ENCODE measurements at regions not wholly inside any gene's neighbourhood (a gene's known extent, or its start where the extent isn't known, plus 50 kb on each side); places are given as distances from the start of the nearest gene placed in this dataset.

GRCh38 chr1:164263540-164263939 is 295.4 kb upstream of the PBX1 start:
- peaks cover 2 to 4% (median 3%) of the 10 kb centered on the region in 3 donors for H3K9me3 Mint-ChIP-seq
- no peak overlapping the region for H3K4me3 Mint-ChIP-seq
- no peaks in the 10 kb centered on the region for H3K36me3 Mint-ChIP-seq
- no peaks in the 10 kb centered on the region for H3K4me1 Mint-ChIP-seq
- no peaks in the 10 kb centered on the region for H3K27me3 Mint-ChIP-seq
- H3K27ac Mint-ChIP-seq, result no peak overlapping the region

DNA sequence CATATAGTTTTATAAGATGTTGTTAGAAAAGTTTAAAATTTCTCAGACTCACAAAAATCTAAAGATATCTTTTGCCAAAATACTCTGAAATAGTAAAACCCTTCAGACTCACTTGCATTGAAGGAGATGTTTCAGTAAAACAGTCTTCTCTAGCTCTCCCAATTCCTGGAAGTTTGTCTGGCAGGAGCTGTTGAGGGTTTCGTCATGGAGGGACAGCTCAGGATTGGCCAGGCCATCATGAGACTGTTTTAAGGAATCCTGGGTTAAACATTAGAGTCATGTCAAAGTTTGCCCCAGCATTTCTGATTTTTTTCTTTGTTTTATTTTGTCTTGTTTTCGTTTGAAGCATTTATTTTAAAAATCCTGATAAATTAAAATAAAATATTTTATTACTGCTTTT is 293.8 kb upstream of the PBX1 start:
- H3K27ac Mint-ChIP-seq, result no peak overlapping the region
- no peak overlapping the region for H3K4me3 Mint-ChIP-seq
- peaks cover 0 to 4% (median 3%) of the 10 kb centered on the region in 3 donors for H3K9me3 Mint-ChIP-seq
- H3K4me1 Mint-ChIP-seq, result no peaks in the 10 kb centered on the region
- H3K36me3 Mint-ChIP-seq, result no peaks in the 10 kb centered on the region
- H3K27me3 Mint-ChIP-seq, result no peaks in the 10 kb centered on the region

DNA sequence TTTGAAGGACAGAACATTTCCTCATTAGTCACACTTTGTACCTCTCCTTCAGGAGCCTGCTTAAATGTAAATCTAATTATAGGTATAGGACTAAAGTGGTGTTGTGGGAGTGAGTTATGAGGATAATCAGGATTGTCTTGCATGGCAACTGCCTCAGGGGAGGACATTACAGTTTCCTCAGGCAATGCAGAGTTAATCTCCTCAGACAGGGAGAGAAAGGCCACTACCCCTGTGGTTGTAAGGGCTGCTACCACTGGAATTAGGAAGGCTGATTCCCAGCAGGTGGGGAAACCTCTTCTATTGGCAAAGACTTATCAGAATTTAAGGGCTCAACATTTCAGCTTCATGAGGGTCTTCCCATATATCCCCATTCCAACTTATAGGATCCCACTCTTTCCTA is 286.8 kb upstream of the PBX1 start:
- no peaks in the 10 kb centered on the region for H3K27me3 Mint-ChIP-seq
- H3K4me3 Mint-ChIP-seq, result no peak overlapping the region
- H3K4me1 Mint-ChIP-seq, result no peaks in the 10 kb centered on the region
- no peak overlapping the region for H3K27ac Mint-ChIP-seq
- H3K9me3 Mint-ChIP-seq, result peaks cover 0 to 4% (median 4%) of the 10 kb centered on the region in 3 donors
- H3K36me3 Mint-ChIP-seq, result no peaks in the 10 kb centered on the region

DNA sequence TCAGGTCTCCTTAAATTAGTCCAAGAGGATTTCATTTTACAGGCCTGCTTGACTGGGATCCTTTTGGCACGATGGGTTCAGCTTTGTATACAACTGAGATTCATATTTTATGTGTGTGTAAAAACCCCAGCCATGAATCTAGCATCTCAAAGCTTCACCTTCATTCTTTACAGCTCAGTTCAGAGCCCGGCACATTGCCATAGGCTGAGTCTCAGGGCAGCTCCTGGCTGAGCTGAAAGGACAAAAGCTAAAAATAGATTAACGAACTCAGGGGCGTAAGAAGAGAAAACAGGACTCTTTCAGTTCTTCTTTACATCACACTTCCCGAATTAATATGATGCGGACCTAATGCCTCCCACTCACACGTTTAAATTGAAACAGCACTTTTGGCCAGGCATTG is 262.8 kb upstream of the PBX1 start:
- Mint-ChIP-seq H3K27ac (no peak overlapping the region), H3K27me3 (no peaks in the 10 kb centered on the region), H3K36me3 (no peaks in the 10 kb centered on the region), H3K9me3 (peaks cover 7 to 8% (median 7%) of the 10 kb centered on the region in 3 donors), H3K4me1 (no peaks in the 10 kb centered on the region), H3K4me3 (no peak overlapping the region)

DNA sequence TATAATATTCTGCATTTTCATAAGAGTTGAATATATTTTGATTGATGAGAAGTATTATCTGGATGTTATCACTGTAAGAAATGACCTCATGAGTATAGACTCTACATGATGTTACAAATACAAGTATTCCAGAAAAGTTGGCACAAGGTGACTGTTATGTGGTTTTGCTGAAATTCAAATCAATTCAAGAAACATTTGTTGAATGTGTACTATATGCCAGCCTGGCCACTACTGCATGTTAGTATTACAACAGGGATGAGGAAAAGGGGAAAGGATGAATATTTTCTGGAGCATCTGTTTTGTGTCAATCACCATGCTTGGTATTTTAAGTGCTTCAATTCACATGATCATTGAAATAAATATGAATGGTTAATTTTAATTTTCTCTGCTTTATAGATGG is 250.9 kb upstream of the PBX1 start:
- no peaks in the 10 kb centered on the region for H3K4me1 Mint-ChIP-seq
- peaks cover 0 to 2% (median 1%) of the 10 kb centered on the region in 3 donors for H3K9me3 Mint-ChIP-seq
- H3K4me3 Mint-ChIP-seq, result no peak overlapping the region
- no peaks in the 10 kb centered on the region for H3K36me3 Mint-ChIP-seq
- H3K27ac Mint-ChIP-seq, result no peak overlapping the region
- H3K27me3 Mint-ChIP-seq, result no peaks in the 10 kb centered on the region

- H3K9me3 Mint-ChIP-seq, result peaks cover 0 to 6% (median 1%) of the 10 kb centered on the region in 3 donors
- H3K27me3 Mint-ChIP-seq, result no peaks in the 10 kb centered on the region
- H3K36me3 Mint-ChIP-seq, result no peaks in the 10 kb centered on the region
- H3K4me1 Mint-ChIP-seq, result no peaks in the 10 kb centered on the region
- H3K4me3 Mint-ChIP-seq, result no peak overlapping the region
- no peak overlapping the region for H3K27ac Mint-ChIP-seq
Observed at GRCh38 chr1:164310166-164310565, 248.8 kb upstream of the PBX1 start.

GRCh38 chr1:164311377-164311776 is 247.6 kb upstream of the PBX1 start:
- Mint-ChIP-seq H3K27ac (no peak overlapping the region), H3K36me3 (no peaks in the 10 kb centered on the region), H3K4me3 (no peak overlapping the region), H3K4me1 (no peaks in the 10 kb centered on the region), H3K9me3 (peaks cover 0 to 6% (median 1%) of the 10 kb centered on the region in 3 donors), H3K27me3 (no peaks in the 10 kb centered on the region)

DNA sequence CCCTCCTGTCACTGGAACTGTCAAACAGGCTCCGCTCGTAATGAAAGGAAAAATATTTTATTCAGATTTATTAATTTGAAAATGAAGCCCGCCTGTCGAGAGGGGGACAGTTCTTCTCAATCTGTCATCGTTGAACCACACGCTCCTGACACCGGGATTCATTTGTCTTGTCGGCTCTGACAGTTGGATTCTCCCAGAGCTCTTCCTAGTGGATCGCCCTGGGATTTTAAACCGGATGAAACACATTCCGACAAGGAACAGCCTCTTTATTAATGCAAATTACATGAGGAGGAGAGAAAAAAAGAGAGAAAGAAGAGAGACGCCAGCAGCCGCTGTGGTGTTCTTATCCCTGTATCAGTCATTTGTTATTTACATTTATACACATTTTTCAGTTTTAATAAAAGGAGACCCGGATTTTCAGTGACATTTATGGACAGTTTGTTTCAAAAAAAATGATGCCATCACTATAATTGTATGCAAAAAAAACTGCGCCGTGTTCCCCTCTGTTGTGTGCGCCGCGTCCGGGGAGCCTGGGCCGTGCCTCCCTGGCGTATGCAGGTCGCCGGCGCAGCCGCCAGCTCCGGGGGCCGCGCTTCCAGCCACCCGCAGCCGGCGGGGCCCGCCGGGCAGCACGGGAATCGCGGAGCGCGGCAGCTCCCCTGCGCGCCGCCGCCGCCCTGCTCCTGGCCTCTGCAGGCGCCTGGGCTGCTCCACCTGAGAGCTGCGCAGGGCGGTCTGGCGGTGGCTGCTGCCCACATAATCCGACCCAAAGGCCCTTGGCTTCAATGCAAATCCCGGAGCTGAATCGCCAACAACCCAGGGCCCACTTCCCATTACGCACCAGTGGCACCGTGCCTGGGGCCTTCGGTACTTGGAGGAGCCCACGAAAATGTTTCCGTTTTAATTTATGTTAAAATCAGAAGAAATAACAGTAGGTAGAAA is 237.9 kb upstream of the PBX1 start:
- no peaks in the 10 kb centered on the region for H3K36me3 Mint-ChIP-seq
- H3K27me3 Mint-ChIP-seq, result peaks cover 1% of the 10 kb centered on the region
- no peak overlapping the region for H3K4me3 Mint-ChIP-seq
- peaks cover 0 to 2% (median 0%) of the 10 kb centered on the region in 3 donors for H3K9me3 Mint-ChIP-seq
- H3K4me1 Mint-ChIP-seq, result no peaks in the 10 kb centered on the region
- no peak overlapping the region for H3K27ac Mint-ChIP-seq

DNA sequence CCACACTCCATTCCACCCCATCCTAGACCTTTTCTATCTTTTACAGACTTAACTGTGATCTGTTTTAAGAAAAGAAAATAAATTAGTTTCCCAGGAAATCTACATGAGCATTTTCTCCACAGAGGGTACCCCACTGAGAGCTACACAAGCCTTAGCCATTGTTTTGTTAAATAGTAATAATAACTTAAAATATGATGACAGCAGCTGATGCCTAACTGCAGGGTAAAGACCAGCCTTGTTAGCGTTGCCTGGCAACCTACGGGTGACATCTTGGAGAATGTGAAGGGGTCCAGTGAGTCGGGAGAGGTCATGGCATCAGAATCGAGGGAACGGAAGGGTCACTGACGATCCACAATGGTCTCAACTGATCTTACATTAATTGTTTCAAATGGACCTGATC is 233.2 kb upstream of the PBX1 start:
- Mint-ChIP-seq H3K27me3 (no peaks in the 10 kb centered on the region), H3K9me3 (peaks cover 0 to 19% (median 7%) of the 10 kb centered on the region in 3 donors), H3K27ac (no peak overlapping the region), H3K4me3 (no peak overlapping the region), H3K4me1 (no peaks in the 10 kb centered on the region), H3K36me3 (peaks cover 4% of the 10 kb centered on the region)

DNA sequence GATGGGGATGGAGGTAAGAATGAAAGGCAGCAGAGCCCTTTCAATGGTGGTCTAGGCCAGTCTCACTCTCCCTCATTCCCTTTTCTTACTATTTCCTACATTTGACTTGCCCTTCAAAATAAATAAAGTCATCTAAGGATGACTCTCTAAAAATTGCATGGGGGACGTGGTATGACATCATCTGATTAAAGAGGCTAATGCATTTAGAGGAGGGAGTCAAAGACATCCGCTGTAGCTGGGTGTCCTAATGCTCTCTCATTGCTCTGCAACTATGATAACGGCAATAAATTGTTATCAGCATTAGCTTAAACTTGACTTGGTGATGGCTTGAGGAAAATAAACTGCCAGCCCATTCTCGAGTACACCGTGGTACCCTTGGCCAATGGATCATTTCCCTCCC is 225.6 kb upstream of the PBX1 start:
- Mint-ChIP-seq H3K27me3 (no peaks in the 10 kb centered on the region), H3K27ac (no peak overlapping the region), H3K9me3 (peaks cover 0 to 6% (median 4%) of the 10 kb centered on the region in 3 donors), H3K36me3 (no peaks in the 10 kb centered on the region), H3K4me1 (no peaks in the 10 kb centered on the region), H3K4me3 (no peak overlapping the region)

DNA sequence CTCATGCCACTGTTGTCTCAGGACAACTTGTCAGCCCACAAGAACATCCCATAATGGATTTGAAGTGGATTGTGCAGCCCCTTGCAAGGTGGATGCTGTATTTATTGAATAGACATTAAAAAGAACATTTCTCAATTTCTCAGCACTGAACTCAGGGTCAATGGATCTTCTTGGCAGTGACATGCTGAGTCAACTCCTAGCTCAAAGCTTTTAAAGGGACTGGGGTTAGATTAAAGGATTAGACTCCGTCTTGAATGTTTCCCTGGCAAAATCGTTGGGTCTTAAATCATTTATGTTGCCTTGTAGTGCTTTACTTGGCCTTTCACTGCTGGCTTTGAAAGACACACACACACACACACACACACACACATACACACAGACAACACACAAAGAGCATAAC is 221.6 kb upstream of the PBX1 start:
- Mint-ChIP-seq H3K9me3 (peaks cover 2 to 18% (median 8%) of the 10 kb centered on the region in 3 donors), H3K27me3 (peaks cover 1% of the 10 kb centered on the region), H3K4me3 (no peak overlapping the region), H3K4me1 (no peaks in the 10 kb centered on the region), H3K36me3 (no peaks in the 10 kb centered on the region), H3K27ac (no peak overlapping the region)

GRCh38 chr1:164337885-164338284 is 221.1 kb upstream of the PBX1 start:
- H3K27ac Mint-ChIP-seq, result no peak overlapping the region
- no peaks in the 10 kb centered on the region for H3K36me3 Mint-ChIP-seq
- H3K4me3 Mint-ChIP-seq, result no peak overlapping the region
- H3K27me3 Mint-ChIP-seq, result peaks cover 1% of the 10 kb centered on the region
- peaks cover 2 to 18% (median 8%) of the 10 kb centered on the region in 3 donors for H3K9me3 Mint-ChIP-seq
- H3K4me1 Mint-ChIP-seq, result no peaks in the 10 kb centered on the region

DNA sequence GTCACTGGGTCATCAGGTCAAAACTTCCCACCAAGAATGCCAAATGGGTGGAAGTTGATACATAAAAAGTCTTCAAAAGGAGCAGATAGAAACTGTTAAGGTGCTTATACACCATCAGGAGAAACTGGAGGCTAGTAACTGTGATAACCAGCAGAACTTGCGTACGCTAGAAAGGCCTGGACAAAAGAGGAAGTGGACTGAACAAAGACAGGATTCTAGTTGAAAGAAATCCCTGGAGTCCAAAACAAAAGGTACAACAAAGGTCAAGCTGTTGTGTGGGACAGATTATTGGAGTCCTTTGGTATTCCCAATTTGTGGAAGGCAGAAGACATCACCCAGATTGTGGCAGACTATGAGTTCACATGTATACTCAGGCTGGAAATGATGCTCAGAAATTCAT is 215.8 kb upstream of the PBX1 start:
- H3K4me1 Mint-ChIP-seq, result peaks cover 0 to 1% (median 0%) of the 10 kb centered on the region in 3 donors
- H3K9me3 Mint-ChIP-seq, result peaks cover 2 to 23% (median 4%) of the 10 kb centered on the region in 3 donors
- H3K27ac Mint-ChIP-seq, result no peak overlapping the region
- peaks cover 1% of the 10 kb centered on the region for H3K27me3 Mint-ChIP-seq
- H3K4me3 Mint-ChIP-seq, result no peak overlapping the region
- peaks cover under 1% of the 10 kb centered on the region for H3K36me3 Mint-ChIP-seq

DNA sequence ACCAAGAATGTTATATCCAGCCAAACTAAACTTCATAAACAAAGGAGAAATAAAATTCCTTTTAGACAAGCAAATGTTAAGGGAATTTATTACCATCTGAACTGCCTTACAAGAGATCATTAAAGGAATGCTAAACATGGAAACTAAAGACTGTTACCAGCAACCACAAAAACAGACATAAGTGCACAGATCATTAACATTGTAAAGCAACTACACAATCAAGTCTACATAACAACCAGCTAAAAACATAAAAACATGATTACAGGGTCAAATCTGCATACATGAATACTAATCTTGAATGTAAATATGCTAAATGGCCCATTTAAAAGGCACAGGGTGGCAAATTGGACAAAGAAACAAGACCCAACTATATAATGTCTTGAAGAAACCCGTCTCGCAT is 211.0 kb upstream of the PBX1 start:
- H3K4me3 Mint-ChIP-seq, result no peak overlapping the region
- peaks cover 3% of the 10 kb centered on the region for H3K36me3 Mint-ChIP-seq
- peaks cover 0 to 1% (median 0%) of the 10 kb centered on the region in 3 donors for H3K4me1 Mint-ChIP-seq
- no peaks in the 10 kb centered on the region for H3K27me3 Mint-ChIP-seq
- no peak overlapping the region for H3K27ac Mint-ChIP-seq
- H3K9me3 Mint-ChIP-seq, result peaks cover 7 to 31% (median 13%) of the 10 kb centered on the region in 3 donors

DNA sequence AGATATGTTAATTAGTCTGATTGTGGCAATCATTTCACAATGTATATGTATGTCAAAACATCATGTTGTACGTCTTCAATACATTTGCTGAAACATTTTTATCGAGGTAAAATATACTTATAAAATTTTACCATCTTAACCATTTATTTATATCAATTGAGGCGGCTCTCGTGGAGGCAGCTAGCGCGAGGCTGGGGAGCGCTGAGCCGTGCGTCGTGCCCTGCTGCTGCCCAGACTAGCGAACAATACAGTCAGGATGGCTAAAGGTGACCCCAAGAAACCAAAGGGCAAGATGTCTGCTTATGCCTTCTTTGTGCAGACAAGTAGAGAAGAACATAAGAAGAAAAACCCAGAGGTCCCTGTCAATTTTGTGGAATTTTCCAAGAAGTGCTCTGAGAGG is 202.5 kb upstream of the PBX1 start:
- no peak overlapping the region for H3K27ac Mint-ChIP-seq
- H3K27me3 Mint-ChIP-seq, result no peaks in the 10 kb centered on the region
- H3K9me3 Mint-ChIP-seq, result peaks cover 3 to 17% (median 6%) of the 10 kb centered on the region in 3 donors
- H3K4me1 Mint-ChIP-seq, result no peaks in the 10 kb centered on the region
- H3K4me3 Mint-ChIP-seq, result no peak overlapping the region
- H3K36me3 Mint-ChIP-seq, result no peaks in the 10 kb centered on the region

DNA sequence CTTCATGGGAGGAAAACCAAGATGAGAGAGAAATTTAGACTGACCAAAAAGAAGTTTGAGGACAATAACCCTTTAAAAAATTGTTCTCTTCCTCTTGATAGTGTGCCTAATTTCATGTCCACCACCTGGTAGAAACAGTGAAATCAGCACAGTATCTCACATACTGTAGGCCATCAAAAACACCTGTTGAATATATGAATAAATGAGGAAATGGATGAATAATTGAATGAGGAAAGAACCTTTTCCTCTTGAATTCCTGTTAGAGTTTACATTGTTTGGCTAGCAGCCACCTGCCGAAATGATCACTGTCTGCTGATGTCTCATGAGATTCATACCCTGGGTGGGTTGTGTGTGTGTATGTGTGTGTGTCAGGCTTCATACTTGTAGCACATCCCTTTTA is 198.7 kb upstream of the PBX1 start:
- no peaks in the 10 kb centered on the region for H3K27me3 Mint-ChIP-seq
- H3K36me3 Mint-ChIP-seq, result no peaks in the 10 kb centered on the region

More for the DNA sequence above, 198.7 kb upstream of the PBX1 start:
- Mint-ChIP-seq H3K4me3 (no peak overlapping the region), H3K4me1 (peaks cover 0 to 1% (median 0%) of the 10 kb centered on the region in 3 donors), H3K27ac (no peak overlapping the region), H3K9me3 (peaks cover 1 to 20% (median 7%) of the 10 kb centered on the region in 3 donors)
